Superior temporal gyrus (tissue), 1 donor: ENCODE measurements at regions not wholly inside any gene's neighbourhood (a gene's known extent, or its start where the extent isn't known, plus 50 kb on each side); places are given as distances from the start of the nearest gene placed in this dataset.

ENCODE experiments used
- DNase-seq: peaks from one replicate; pipeline ENCODE4 v3.0.0-alpha.2; 2016; ENCODE audit errors: extremely low spot score

DNA sequence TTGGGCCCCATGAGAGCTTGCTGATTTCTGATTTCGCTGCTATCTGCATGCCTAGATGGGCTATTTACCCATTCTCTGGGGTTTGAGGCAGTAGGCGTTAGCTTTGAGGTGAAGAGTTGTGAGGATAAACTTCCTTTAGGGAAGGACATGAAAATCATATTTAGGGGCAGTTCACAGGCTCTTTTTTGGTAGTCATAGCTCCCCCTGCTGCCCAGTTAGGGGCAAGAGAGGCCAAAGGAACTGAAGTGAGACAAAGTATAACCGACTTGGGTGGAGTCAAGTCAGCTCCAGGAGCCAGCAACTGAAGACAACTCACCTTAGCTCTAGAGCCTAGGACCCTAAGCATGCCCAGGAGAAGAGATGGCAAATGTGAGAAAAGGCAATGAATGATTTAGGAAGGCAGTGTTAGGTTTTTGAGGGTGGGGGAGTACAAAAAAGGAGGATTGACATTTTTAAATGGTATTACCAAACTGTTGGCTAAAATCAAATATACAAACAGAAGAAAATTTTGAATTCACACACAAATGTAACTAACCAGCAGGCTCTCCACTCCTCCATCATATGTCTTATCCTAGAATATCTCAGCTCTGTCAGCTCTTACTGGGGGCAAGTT is 625.2 kb downstream of the LMO4 start:
- peak; percentile 81 for DNase-seq

DNA sequence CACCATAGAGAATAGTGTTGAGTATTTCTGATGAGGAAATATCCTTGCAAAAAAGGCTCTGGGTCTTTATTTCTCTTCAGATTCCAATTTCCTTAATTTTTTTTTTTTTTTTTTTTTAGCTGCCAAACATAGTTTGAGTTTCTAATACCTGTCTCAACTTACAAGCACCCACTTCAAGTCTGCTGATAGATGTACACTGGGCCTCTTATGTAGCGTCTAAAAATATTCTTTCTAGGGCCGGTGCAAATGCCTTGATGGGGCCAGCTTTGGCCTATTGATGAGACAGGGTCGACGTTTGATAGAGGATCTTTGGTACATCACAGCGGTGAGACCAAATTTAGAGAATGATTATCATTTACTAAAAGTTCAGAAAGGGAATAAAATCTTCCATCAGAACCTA is 626.4 kb downstream of the LMO4 start:
- no peak for DNase-seq

GRCh38 chr1:87956072-87956471 is 627.4 kb downstream of the LMO4 start:
- no peak for DNase-seq

DNA sequence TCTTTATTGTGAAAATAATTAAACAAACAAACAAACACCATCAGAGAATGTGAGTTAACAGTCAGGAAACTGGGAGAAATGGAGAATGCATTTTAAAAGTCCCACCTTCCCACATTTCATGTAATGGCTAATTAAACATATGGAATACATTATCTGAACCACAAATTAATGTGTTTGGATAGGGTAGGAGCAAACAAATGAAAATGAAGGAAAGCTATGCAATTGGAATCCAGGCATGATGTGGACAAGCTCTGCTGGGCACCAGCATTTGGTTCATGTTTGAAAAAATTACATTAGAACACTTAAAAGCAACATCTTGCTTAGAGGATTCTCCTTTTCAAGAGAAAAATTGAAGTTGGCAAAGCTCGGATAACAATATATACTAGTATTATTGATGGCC is 628.1 kb downstream of the LMO4 start:
- no peak for DNase-seq

- DNase-seq: no peak
Measured at GRCh38 chr1:87957331-87957730, 628.7 kb downstream of the LMO4 start.

GRCh38 chr1:87958201-87958600 is 629.5 kb downstream of the LMO4 start:
- peak; percentile 64 for DNase-seq

DNA sequence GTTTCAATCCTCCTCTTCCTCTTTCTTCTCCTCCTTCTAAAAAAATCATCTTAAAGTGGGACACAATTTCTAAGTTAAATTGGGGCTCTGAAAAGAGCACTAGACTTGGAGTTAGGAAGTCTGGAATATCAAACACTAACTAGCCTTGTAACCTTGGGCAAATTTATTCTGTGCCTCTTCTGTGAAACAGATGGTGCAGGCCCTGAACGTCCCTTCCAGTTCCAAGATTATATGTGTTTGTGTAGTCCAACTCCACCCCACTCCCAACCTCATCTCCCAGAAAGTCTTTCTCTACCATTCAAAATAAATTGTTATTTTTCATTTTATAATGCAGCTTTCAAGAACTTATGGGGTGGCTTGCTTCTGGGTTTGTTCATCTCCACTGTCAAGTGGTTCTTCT is 630.0 kb downstream of the LMO4 start:
- peak; percentile 26 for DNase-seq

GRCh38 chr1:87959236-87959635 is 630.6 kb downstream of the LMO4 start:
- DNase-seq: no peak

DNA sequence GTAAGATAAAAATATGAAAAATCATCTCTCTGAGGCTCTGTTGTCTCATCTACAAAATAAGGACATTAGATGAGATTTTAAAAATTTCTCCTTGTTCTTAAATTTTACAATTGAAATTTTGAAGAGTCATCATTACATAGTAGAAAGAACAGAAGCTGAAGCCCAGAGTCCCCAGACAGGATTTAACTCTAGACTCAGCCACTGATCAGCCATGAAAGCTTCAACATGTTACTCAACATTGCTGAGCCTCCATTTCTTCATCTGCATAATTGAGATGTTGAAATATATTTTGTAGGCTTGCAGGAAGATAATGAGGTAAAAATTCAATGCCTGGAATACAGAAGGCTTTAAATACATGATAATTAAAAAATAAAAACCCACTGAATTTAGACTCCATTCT is 633.3 kb downstream of the LMO4 start:
- no peak for DNase-seq

GRCh38 chr1:87963556-87963955 is 634.9 kb downstream of the LMO4 start:
- no peak for DNase-seq

GRCh38 chr1:87965193-87965592 is 636.5 kb downstream of the LMO4 start:
- DNase-seq: no peak

DNA sequence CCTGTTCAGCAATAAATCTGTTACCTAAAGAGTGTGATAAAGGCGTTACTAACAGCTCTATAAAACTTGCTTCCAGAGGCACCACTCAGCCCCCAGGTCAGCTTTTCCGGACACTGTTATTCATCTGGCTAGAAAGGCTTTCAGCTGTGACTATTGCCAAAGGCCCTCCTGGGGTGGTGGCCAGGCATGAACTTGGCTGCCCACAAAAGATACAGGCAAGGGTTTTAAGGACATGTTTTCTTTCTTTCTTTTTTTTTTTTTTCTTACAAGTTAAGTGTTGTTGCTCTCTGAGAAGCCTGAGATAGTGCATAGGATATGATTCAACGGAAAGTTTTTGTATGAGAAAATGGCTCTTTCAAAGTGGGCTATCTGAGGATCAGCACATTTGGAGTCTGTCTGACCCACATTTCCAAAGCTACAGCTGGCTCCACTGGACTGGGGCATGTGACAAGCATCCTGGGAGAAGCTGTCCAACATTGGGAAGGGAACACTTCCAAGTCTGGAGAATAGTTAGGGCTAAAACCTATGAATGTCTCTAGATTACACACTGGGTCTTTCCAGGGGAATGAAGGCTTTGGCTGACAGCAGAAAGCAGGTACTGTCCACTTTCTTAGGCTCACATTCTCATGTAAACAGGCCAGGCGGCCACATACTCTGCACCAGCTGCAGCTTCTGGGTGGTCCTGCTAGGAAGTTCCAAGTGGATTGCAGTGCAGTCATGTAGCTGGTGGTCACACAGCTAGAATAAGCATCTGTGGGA is 639.7 kb downstream of the LMO4 start:
- DNase-seq: peak; percentile 61

GRCh38 chr1:87969040-87969439 is 640.4 kb downstream of the LMO4 start:
- DNase-seq: no peak

DNA sequence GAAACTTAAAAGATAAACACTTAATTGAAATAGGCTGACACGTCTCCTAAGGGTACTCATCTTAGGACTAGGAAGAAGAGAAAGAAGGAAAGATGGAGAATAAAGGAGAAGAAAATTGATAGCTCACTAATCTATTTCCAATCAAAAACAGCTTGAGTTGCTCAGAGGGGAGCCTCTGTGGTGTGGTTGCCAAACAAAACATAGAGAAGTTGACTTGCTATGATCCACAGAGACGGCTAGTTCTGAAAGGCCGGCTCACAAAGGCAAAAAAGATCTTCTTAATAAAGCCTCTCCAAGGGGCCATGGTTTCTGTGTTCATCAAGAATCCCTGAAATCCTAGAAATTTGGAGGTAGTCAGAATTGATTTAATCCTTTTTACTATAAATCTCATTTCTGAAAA is 644.1 kb downstream of the LMO4 start:
- no peak for DNase-seq

DNA sequence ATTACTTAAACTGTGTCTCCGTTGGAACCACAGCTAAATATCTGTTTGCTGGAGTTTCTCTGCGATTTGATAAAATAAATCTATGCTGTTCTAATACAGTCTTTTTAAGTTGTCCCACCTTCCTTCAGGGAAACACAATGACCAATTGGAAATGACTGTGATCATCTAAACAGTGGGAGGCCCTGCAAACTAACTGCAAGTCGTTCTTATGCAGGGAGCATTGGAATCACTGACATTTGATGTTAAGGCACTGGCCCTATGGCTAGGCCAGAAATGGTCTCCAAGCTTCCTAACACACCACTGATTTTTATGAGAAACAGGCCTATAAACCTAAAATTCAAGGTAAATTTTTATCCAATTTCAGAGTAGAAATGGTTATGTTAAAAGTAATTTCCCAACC is 645.2 kb downstream of the LMO4 start:
- no peak for DNase-seq

DNA sequence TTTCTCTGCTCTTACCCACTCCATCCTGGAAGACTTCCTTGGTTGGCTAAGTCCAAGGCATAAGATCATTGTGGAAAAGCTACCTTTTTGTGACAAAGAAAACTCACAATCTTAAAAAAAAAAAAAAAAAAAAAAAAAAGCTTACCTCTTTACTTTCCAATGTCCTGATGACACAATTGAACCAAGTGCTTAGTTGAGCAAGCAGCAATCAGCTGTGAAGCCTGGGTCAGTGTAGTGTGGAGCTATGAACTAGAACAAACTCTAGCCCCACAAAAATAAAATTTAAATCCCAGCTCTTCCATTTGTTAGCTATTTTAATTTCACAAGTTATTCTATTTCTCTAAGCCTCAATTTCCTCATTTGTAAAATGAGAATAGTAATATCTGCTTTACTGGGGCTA is 647.6 kb downstream of the LMO4 start:
- no peak for DNase-seq

DNA sequence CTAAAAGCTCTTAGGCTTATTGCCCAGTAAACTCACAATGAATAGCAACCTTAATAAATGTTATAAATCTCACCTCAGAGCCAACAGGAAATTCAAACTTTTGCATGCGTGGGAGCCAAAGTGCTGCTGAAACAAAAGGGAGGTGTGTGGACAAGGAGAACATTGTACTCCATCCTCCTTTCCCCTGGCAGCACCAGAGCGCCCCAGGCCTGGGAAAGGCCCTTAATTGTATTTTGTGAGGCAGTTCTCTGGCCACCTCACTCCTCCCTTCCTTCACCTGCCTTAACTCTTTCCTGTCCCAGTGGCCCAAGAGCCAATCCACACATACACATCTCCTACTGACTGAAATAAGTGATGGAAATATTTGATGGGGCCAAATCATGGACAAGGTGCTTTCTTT is 648.5 kb downstream of the LMO4 start:
- no peak for DNase-seq

DNA sequence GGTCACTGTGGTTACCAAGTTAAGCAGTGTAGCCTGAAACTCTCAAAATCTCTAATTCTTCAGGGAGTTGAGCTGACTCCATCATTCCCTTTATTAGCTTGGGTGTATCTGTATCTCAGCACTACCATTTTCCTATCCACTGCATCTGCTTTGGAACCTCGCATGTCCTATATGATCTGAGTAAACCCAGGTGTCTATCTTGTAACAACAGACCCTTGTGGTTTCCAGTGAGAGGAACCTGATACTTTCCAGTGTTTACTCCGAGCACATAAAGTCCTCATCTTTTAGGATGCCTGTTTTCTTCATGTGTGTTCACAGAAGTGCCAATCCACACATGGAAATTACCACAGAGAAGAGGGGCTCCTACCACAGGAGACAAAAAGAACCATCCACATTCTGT is 650.4 kb downstream of the LMO4 start:
- no peak for DNase-seq

- DNase-seq: no peak
Measured at GRCh38 chr1:87980494-87980893, 651.8 kb downstream of the LMO4 start.

GRCh38 chr1:87981386-87981785 is 652.7 kb downstream of the LMO4 start:
- DNase-seq: no peak

DNA sequence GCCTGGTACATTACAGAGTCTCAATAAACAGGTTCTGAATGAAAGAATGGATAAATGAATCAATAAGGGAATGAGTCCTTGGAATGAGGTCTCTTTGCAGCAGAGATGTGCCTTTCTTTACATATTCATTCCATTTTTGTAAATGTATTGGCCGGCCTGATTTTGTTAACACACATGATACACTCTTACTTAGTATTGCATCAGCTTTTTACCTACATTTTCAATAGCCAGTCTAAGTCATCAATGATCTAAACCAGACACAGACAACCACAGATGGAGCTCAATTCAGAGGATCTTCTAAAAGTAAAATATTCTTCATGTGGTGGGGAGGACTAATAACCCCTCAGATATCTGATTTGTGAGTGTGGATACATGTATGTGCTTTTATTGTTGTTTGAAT is 653.1 kb downstream of the LMO4 start:
- DNase-seq: no peak

GRCh38 chr1:87983841-87984240 is 655.2 kb downstream of the LMO4 start:
- no peak for DNase-seq

DNA sequence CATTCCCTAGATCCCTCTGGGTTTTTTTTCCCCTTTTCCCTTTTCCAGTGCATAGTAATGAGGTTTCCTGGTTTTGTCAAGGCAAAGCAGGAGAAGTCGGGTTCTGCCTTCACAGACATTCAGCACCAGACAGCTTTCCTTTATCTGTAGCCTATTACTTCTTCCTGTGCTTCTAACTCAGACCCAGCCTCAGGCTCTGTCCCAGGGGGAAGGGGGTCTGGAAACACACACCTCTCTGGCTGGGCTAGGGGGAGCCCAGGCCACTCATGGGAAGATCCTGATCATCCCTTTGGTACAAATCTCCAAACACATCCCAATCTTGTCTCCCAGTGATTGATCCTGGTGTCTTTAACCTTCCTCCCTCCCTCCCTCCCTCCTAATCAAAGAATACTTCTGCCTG is 656.4 kb downstream of the LMO4 start:
- DNase-seq: no peak
